T-cell (primary cell): ENCODE measurements at regions not wholly inside any gene's neighbourhood (a gene's known extent, or its start where the extent isn't known, plus 50 kb on each side); places are given as distances from the start of the nearest gene placed in this dataset.

Source experiments
- ATAC-seq, 4 experiments: fragments of 200-7000 bp in 3 of 4; fragments of 150-1000 bp in 1 of 4; cut with Tn5 transposase; replicated peaks in 1 of 4; 1 replicate in 3 of 4; 2 replicates in 1 of 4; pipeline ENCODE4 v1.10.0; 2021; ENCODE audit warnings: moderate library complexity in 3 of 4, mild to moderate bottlenecking in 2 of 4, moderate number of reproducible peaks in 1 of 4
- CTCF ChIA-PET, 2 donors: fragments of 300-600 bp; sonication (Branson Sonifier 250); formaldehyde crosslinking; loops; one replicate each; lab custom pipeline; 2022; ENCODE audit warnings: antibody characterized with exemption in 2 of 2; lab: Charles Lee
- POLR2A ChIA-PET, 2 donors: fragments of 300-600 bp; sonication (Branson Sonifier 250); formaldehyde crosslinking; loops; one replicate each; lab custom pipeline; 2022; ENCODE audit warnings: antibody characterized with exemption in 2 of 2; lab: Charles Lee
- DNase-seq, 35 experiments: peaks; one replicate each; pipeline versions ENCODE4 v3.0.0 to v3.0.0-alpha.2; 2013 to 2023
- H3K27ac ChIP-seq: one replicate; pipeline ENCODE4 v1.5.1; 2013; ENCODE audit warnings: low read length
- H3K27me3 ChIP-seq, 2 experiments: replicated peaks in 1 of 2; 1 replicate in 1 of 2; 2 replicates in 1 of 2; pipeline versions ENCODE4 v1.6.1 to v1.7.0; 2013; ENCODE audit warnings: low read length in 1 of 2, mixed read lengths in 1 of 2; ENCODE audit not compliant: control insufficient read depth in 2 of 2, insufficient read depth in 2 of 2; ENCODE audit errors: extremely low read depth in 1 of 2
- H3K36me3 ChIP-seq, 2 donors: 1 replicate in 1 of 2; 2 replicates in 1 of 2; pipeline versions ENCODE4 v1.6.1 to v1.7.0; 2013; ENCODE audit warnings: low read length in 1 of 2; ENCODE audit not compliant: control insufficient read depth in 2 of 2, insufficient read depth in 1 of 2; ENCODE audit errors: extremely low read depth in 1 of 2
- H3K4me1 ChIP-seq, 2 experiments: 1 replicate in 1 of 2; 2 replicates in 1 of 2; pipeline versions ENCODE4 v1.6.1 to v1.7.0; 2013; ENCODE audit warnings: low read length in 2 of 2, mixed read lengths in 1 of 2; ENCODE audit not compliant: insufficient read depth in 2 of 2, control insufficient read depth in 1 of 2; ENCODE audit errors: extremely low read depth in 1 of 2
- H3K4me3 ChIP-seq, 2 donors: 1 replicate in 1 of 2; 2 replicates in 1 of 2; pipeline versions ENCODE4 v1.5.1 to v1.7.0; 2013; ENCODE audit warnings: mild to moderate bottlenecking in 2 of 2, low read length in 1 of 2, moderate library complexity in 1 of 2; ENCODE audit not compliant: control insufficient read depth in 1 of 2; ENCODE audit errors: extremely low read depth in 1 of 2
- H3K9me3 ChIP-seq: 2 replicates; pipeline ENCODE4 v1.7.0; 2013
- H3K27ac Mint-ChIP-seq, 2 donors: one replicate each; pipeline ENCODE4 v1.8.0; 2020 to 2021; ENCODE audit warnings: mild to moderate bottlenecking in 2 of 2, mixed read lengths in 2 of 2
- H3K27me3 Mint-ChIP-seq, 2 donors: one replicate each; pipeline ENCODE4 v1.8.0; 2021 to 2022; ENCODE audit warnings: mixed read lengths in 2 of 2
- H3K36me3 Mint-ChIP-seq: one replicate; pipeline ENCODE4 v1.8.0; 2021; ENCODE audit warnings: mixed read lengths
- H3K4me1 Mint-ChIP-seq, 3 donors: one replicate each; pipeline ENCODE4 v1.8.0; 2020 to 2022; ENCODE audit warnings: mixed read lengths in 3 of 3, mild to moderate bottlenecking in 1 of 3
- H3K4me3 Mint-ChIP-seq, 3 donors: one replicate each; pipeline ENCODE4 v1.8.0; 2020 to 2022; ENCODE audit warnings: mild to moderate bottlenecking in 3 of 3, mixed read lengths in 3 of 3, moderate library complexity in 3 of 3
- H3K9me3 Mint-ChIP-seq, 3 donors: one replicate each; pipeline ENCODE4 v1.8.0; 2020 to 2022; ENCODE audit warnings: mixed read lengths in 3 of 3
- WGBS: methylation state at CpG from one replicate; pipeline ENCODE4 v1.1.5; 2013; ENCODE audit warnings: missing lambda C conversion rate; ENCODE audit not compliant: insufficient coverage; 5-methylcytosine and 5-hydroxymethylcytosine counted together

DNA sequence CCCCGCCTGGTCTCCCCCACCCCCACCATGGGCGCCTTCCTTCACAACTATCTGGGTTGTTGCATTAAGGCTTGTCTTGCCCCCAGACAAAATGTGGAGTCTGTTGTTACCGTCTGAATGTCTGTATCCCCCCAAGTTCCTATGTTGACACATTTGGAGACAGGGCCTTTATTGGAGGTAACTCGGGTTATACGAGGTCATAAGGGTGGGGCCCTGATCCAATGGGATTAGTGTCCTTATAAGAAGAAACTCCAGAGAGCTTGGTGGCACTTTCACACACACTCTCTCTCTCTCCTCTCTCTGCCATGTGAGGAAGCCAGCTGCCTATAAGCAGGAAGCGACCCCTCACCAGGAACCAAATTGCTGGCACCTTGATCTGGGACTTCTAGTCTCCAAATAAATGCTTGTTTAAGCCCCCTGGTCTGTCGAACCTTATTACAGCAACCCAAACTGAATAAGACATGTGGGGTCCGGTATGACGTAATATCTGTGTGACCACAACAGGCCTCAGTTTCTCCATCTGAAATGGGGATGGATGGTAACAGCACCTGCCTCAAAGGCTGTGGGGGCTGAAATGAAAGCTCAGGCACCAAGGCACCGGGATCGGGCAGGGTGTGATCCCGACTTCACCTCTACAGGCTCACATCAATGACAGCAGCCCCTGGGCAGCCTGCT is 222.3 kb downstream of the CTTN start:
- ATAC-seq, result no peak
- no peaks in the 10 kb centered on the region for H3K36me3 Mint-ChIP-seq
- no peak overlapping the region for H3K4me3 Mint-ChIP-seq
- H3K27ac Mint-ChIP-seq, result no peak overlapping the region
- H3K4me1 Mint-ChIP-seq, result no peaks in the 10 kb centered on the region
- Histone ChIP-seq H3K9me3 (no peaks in the 10 kb centered on the region), H3K4me1 (no peaks in the 10 kb centered on the region), H3K27ac (no peak overlapping the region), H3K27me3 (peaks cover 0 to 14% of the 10 kb centered on the region in 2 experiments), H3K36me3 (no peaks in the 10 kb centered on the region), H3K4me3 (no peak overlapping the region)
- 65% methylated on average over 4 of the region's 12 CpGs for WGBS
- DNase-seq, result no peak
- H3K27me3 Mint-ChIP-seq, result no peaks in the 10 kb centered on the region
- CTCF ChIA-PET, result no interaction called here
- H3K9me3 Mint-ChIP-seq, result no peaks in the 10 kb centered on the region
- POLR2A ChIA-PET, result no interaction called here

DNA sequence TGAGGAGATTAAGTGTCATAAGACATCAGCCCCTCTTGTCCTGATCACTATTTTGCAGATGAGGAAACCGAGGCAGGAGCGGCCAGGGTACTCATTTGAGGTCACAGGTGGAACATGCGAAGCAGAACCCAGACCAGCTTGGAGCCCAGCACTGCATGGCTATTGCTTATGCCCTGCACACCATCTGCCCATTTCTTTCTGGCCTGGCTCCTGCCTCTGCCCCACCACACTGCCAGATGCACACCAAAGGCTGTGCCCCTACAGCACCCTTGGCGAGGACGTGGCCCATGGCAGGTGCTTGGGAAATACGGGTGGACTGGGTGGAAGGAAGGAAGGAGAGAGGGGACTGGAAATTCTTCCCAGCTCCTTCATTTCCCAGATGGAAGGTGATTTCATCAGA is 222.9 kb downstream of the CTTN start:
- Histone ChIP-seq H3K4me3 (no peak overlapping the region), H3K27me3 (peaks cover 0 to 14% of the 10 kb centered on the region in 2 experiments), H3K36me3 (no peaks in the 10 kb centered on the region), H3K9me3 (no peaks in the 10 kb centered on the region), H3K4me1 (no peaks in the 10 kb centered on the region), H3K27ac (no peak overlapping the region)
- CTCF ChIA-PET, result no interaction called here
- Mint-ChIP-seq H3K36me3 (no peaks in the 10 kb centered on the region), H3K27me3 (peaks cover 0 to 3% of the 10 kb centered on the region in 2 donors), H3K4me1 (no peaks in the 10 kb centered on the region), H3K27ac (no peak overlapping the region), H3K4me3 (no peak overlapping the region), H3K9me3 (no peaks in the 10 kb centered on the region)
- POLR2A ChIA-PET, result no interaction called here
- 94% methylated on average over 3 of the region's 6 CpGs for WGBS
- no peak for ATAC-seq
- no peak for DNase-seq

DNA sequence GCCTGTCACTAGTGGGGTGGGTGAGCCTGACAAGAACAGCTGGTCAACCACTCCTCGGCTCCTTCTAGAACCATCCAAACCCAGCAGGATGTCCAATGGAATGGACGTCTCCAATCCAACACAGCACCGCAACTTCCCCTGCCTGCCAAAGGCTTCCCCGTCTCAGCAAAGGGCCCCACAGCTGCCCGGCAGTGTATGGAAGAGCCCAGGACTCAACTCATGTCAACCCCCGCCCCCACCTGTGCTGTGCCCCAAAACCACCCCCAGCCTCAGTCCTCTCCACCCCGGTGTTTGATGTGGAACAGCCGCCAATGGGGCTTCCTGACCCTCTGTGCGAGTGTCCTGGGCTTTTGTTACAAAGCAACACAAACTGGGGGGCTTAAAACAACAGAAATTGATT is 223.8 kb downstream of the CTTN start:
- CTCF ChIA-PET, result no interaction called here
- H3K4me3 ChIP-seq, result no peak overlapping the region
- H3K36me3 ChIP-seq, result no peaks in the 10 kb centered on the region
- H3K4me1 ChIP-seq, result no peaks in the 10 kb centered on the region
- no peaks in the 10 kb centered on the region for H3K4me1 Mint-ChIP-seq
- no peaks in the 10 kb centered on the region for H3K9me3 Mint-ChIP-seq
- no peak overlapping the region for H3K4me3 Mint-ChIP-seq
- POLR2A ChIA-PET, result no interaction called here
- peaks cover 0 to 18% of the 10 kb centered on the region in 2 experiments for H3K27me3 ChIP-seq
- no peak for ATAC-seq
- no peak overlapping the region for H3K27ac ChIP-seq
- WGBS, result 75% methylated on average over 8 of the region's 9 CpGs
- H3K36me3 Mint-ChIP-seq, result no peaks in the 10 kb centered on the region
- no peak overlapping the region for H3K27ac Mint-ChIP-seq
- peaks cover 0 to 4% of the 10 kb centered on the region in 2 donors for H3K27me3 Mint-ChIP-seq
- no peaks in the 10 kb centered on the region for H3K9me3 ChIP-seq
- no peak for DNase-seq

DNA sequence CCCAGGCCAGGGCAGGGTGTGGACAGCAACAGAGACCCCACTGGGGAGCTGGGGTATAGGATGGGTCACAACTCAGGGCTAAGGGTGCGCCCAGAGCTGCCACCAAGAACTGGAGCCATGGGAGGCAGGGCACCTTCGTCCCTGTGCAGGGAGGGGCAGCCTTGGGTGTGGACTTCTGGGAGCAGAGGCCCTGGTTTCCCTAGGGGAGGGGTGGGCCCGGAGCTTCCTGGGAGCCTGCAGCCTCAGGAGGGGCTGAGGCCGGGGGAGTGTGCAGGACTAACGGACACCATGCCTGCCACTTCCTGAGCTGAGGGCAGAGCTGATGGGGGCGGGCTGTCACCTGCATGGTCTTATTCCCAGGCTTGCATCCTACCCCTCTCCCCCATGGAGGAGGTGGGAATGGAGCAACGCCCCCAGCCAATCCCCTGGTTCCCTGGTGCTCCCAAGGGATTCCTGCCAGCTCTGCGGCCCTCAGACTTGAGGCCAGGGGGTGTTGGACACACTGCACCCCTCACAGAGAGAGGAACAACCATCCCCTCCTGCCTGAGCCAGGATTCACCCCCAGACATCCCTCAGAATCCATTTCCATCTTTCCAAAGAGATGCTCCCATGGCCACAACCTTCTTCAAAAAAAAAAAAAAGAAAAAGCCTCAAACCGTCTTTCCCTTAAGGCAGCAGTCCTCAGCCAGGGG is 225.7 kb downstream of the CTTN start:
- ChIA-PET CTCF (interaction anchor here in 1 of 2 donors (0.6 kb wide), 1 partner anchor 839 kb away, joined by 4 read pairs; no protein-coding TSS in a partner anchor), POLR2A (no interaction called here)
- Mint-ChIP-seq H3K9me3 (no peaks in the 10 kb centered on the region), H3K4me3 (no peak overlapping the region), H3K4me1 (peaks cover 0 to 2% (median 0%) of the 10 kb centered on the region in 3 donors), H3K27me3 (peaks cover 4 to 6% of the 10 kb centered on the region in 2 donors), H3K27ac (no peak overlapping the region), H3K36me3 (no peaks in the 10 kb centered on the region)
- 36% methylated on average over 4 of the region's 9 CpGs for WGBS
- H3K27me3 ChIP-seq, result peaks cover 0 to 26% of the 10 kb centered on the region in 2 experiments
- no peak overlapping the region for H3K27ac ChIP-seq
- no peaks in the 10 kb centered on the region for H3K9me3 ChIP-seq
- H3K36me3 ChIP-seq, result no peaks in the 10 kb centered on the region
- DNase-seq (no peak), ATAC-seq (no peak)
- no peaks in the 10 kb centered on the region for H3K4me1 ChIP-seq
- no peak overlapping the region for H3K4me3 ChIP-seq

DNA sequence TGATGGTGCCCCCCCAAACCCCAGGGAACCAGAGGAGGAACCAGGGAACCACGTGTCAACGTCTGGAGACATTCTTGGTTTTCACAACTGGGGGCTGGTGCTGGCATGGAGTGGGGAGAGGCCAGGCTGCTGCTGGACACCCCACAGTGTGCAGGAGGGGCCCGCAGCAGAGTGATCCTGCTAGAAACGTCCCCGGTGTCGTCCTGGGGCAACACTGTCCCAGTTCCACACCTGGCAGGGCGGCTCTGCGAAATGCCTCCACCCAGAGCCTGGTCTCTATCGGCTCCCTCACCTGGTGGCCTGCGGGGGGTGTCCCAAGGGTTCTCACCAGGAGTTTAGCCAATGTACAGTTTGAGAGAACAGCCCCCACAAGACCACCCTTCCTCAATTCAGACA is 226.3 kb downstream of the CTTN start:
- no peaks in the 10 kb centered on the region for H3K36me3 ChIP-seq
- no peak for DNase-seq
- H3K4me1 ChIP-seq, result no peaks in the 10 kb centered on the region
- Mint-ChIP-seq H3K27me3 (peaks cover 4 to 6% of the 10 kb centered on the region in 2 donors), H3K4me1 (peaks cover 0 to 2% (median 0%) of the 10 kb centered on the region in 3 donors), H3K9me3 (no peaks in the 10 kb centered on the region), H3K36me3 (no peaks in the 10 kb centered on the region), H3K4me3 (no peak overlapping the region), H3K27ac (no peak overlapping the region)
- WGBS, result 63% methylated on average over 9 of the region's 10 CpGs
- no peak overlapping the region for H3K4me3 ChIP-seq
- H3K27ac ChIP-seq, result no peak overlapping the region
- no peaks in the 10 kb centered on the region for H3K9me3 ChIP-seq
- POLR2A ChIA-PET, result interaction anchor here in 1 of 2 donors (0.6 kb wide), 1 partner anchor 77 kb away, joined by 3 read pairs; no protein-coding TSS in a partner anchor
- peaks cover 0 to 29% of the 10 kb centered on the region in 2 experiments for H3K27me3 ChIP-seq
- CTCF ChIA-PET, result interaction anchor here in 1 of 2 donors (0.6 kb wide), 1 partner anchor 840 kb away, joined by 4 read pairs; no protein-coding TSS in a partner anchor
- no peak for ATAC-seq

DNA sequence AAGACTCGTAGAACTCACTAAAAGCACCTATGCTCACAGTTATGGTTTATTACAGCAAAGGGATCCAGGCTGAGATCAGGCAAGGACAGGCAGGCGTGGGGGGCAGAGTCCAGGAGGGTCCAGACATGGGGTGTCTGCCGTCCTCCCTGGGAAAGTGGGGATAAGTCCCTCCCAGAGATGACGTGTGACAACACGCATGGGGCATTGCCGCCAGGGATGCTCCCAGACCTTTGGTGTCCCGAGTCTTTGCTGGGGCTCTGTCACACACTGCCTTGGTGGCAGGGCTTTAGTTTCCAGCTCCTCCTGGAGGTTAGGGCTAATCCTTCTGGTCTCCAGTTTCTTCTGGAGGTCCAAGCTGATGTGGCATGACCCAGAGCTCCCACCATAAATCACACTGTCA is 226.7 kb downstream of the CTTN start:
- no peaks in the 10 kb centered on the region for H3K36me3 ChIP-seq
- no peaks in the 10 kb centered on the region for H3K9me3 Mint-ChIP-seq
- no peak overlapping the region for H3K4me3 ChIP-seq
- H3K4me3 Mint-ChIP-seq, result no peak overlapping the region
- DNase-seq (no peak), ATAC-seq (no peak)
- ChIA-PET POLR2A (interaction anchor here in 1 of 2 donors (0.6 kb wide), 1 partner anchor 78 kb away, joined by 3 read pairs; no protein-coding TSS in a partner anchor), CTCF (interaction anchor here in 1 of 2 donors (0.6 kb wide), 1 partner anchor 840 kb away, joined by 4 read pairs; no protein-coding TSS in a partner anchor)
- H3K36me3 Mint-ChIP-seq, result no peaks in the 10 kb centered on the region
- no peaks in the 10 kb centered on the region for H3K9me3 ChIP-seq
- H3K27ac ChIP-seq, result no peak overlapping the region
- H3K4me1 ChIP-seq, result no peaks in the 10 kb centered on the region
- H3K27me3 ChIP-seq, result peaks cover 0 to 33% of the 10 kb centered on the region in 2 experiments
- H3K27ac Mint-ChIP-seq, result no peak overlapping the region
- WGBS, result 72% methylated on average over 6 of the region's 7 CpGs
- peaks cover 4 to 6% of the 10 kb centered on the region in 2 donors for H3K27me3 Mint-ChIP-seq
- H3K4me1 Mint-ChIP-seq, result peaks cover 0 to 2% (median 0%) of the 10 kb centered on the region in 3 donors
